ENCODE measurements at regions not wholly inside any gene's neighbourhood (a gene's known extent, or its start where the extent isn't known, plus 50 kb on each side); places are given as distances from the start of the nearest gene placed in this dataset.

DNA sequence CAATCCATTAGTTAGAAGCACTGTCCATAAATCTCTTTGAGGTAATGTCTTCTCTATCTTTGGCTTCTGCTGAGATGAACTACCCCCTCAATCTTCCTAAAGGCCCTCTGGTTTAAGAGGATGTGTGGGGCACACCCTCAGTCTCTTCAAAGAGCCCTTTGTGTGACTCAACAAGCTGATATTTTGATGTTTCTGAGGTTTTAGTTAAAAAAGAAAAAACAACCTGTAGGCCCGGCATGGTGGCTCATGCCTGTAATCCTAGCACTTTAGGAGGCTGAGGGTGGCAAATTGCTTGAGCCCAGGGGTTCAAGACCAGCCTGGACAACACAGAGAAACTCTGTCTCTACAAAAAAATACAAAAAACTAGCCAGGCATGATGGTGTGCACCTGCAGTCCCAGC is 593.5 kb downstream of the TMEM182 start:
- H3K36me3 ChIP-seq (ENCODE audit: control insufficient read depth in 4 of 4, insufficient read depth in 4 of 4, low read length in 3 of 4) = no peaks in the 10 kb centered on the region
- CTCF ChIA-PET = interaction anchor here (0.6 kb wide), 1 partner anchor 233 kb away, joined by 3 read pairs; no protein-coding TSS in a partner anchor
- no CpG with 5 or more reads among the region's 1 CpG for WGBS (ENCODE audit: insufficient coverage)
- H3K9me3 ChIP-seq (ENCODE audit: control extremely low read depth in 1 of 5, control insufficient read depth in 4 of 5, insufficient read depth in 2 of 5, low read depth in 1 of 5, low read length in 4 of 5) = no peaks in the 10 kb centered on the region
- no peak overlapping the region for H3K4me3 ChIP-seq (ENCODE audit: control insufficient read depth in 1 of 7, extremely low read depth in 1 of 7, insufficient read depth in 4 of 7, low read depth in 2 of 7, low read length in 6 of 7)
- H3K27me3 ChIP-seq (replicated peaks in 2 of 5; ENCODE audit: control insufficient read depth in 4 of 5, insufficient read depth in 5 of 5, low read length in 4 of 5) = no peaks in the 10 kb centered on the region
- no peaks in the 10 kb centered on the region for H3K4me1 ChIP-seq (ENCODE audit: control extremely low read depth in 1 of 4, control insufficient read depth in 4 of 4, insufficient read depth in 4 of 4, low read length in 3 of 4)
- no peak overlapping the region for H3K27ac ChIP-seq (ENCODE audit: insufficient read depth in 1 of 2, low read depth in 1 of 2, low read length in 2 of 2, poor library complexity in 1 of 2, severe bottlenecking in 2 of 2)
- DNase-seq = no peak
- POLR2A ChIA-PET = no interaction called here

DNA sequence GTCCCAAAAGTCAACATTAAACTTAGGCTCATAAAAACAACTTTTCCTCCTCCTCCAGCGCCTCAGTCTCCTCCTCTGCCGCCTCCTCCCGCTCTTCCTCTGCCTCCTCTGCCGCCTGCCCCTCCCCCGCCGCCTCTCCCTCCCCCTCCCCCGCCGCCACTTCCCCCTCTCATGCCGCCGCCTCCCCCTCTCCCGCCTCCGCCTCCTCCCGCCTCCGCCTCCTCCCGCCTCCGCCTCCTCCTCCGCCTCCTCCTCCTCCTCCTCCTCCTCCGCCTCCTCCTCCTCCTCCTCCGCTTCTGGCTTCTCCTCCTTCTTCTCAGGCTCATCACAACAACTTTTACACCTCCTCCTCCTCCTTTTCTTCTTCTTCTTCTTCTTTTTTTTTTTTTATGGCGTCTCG is 599.9 kb downstream of the TMEM182 start:
- WGBS (ENCODE audit: insufficient coverage) = no CpG with 5 or more reads among the region's 21 CpGs
- no peak for DNase-seq
- ChIA-PET POLR2A (no interaction called here), CTCF (no interaction called here)
- Histone ChIP-seq H3K4me1 (ENCODE audit: control extremely low read depth in 1 of 4, control insufficient read depth in 4 of 4, insufficient read depth in 4 of 4, low read length in 3 of 4) (no peaks in the 10 kb centered on the region), H3K27me3 (replicated peaks in 2 of 5; ENCODE audit: control insufficient read depth in 4 of 5, insufficient read depth in 5 of 5, low read length in 4 of 5) (no peaks in the 10 kb centered on the region), H3K4me3 (ENCODE audit: control insufficient read depth in 1 of 7, extremely low read depth in 1 of 7, insufficient read depth in 4 of 7, low read depth in 2 of 7, low read length in 6 of 7) (no peak overlapping the region), H3K36me3 (ENCODE audit: control insufficient read depth in 4 of 4, insufficient read depth in 4 of 4, low read length in 3 of 4) (no peaks in the 10 kb centered on the region), H3K9me3 (ENCODE audit: control extremely low read depth in 1 of 5, control insufficient read depth in 4 of 5, insufficient read depth in 2 of 5, low read depth in 1 of 5, low read length in 4 of 5) (no peaks in the 10 kb centered on the region), H3K27ac (ENCODE audit: insufficient read depth in 1 of 2, low read depth in 1 of 2, low read length in 2 of 2, poor library complexity in 1 of 2, severe bottlenecking in 2 of 2) (no peak overlapping the region)

DNA sequence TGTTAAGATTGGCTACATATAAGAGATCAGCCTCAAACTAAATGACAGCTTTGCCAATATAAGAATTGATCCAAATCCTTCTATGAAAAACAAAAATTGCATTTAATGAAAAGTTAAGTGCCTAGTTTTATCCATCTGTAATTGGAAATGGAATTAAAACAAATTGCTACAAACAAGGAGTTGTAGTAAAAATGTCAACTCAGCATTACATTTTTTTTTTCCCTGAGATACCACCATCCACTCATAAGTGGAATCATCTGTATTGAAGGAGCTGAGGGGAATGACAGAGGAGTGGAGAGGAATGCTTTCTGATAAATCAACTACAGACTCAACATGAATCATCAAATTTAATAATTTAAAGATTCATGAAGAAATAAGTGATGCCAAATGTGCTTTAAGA is 601.8 kb downstream of the TMEM182 start:
- H3K4me1 ChIP-seq (ENCODE audit: control extremely low read depth in 1 of 4, control insufficient read depth in 4 of 4, insufficient read depth in 4 of 4, low read length in 3 of 4) = no peaks in the 10 kb centered on the region
- no peak overlapping the region for H3K4me3 ChIP-seq (ENCODE audit: control insufficient read depth in 1 of 7, extremely low read depth in 1 of 7, insufficient read depth in 4 of 7, low read depth in 2 of 7, low read length in 6 of 7)
- H3K27me3 ChIP-seq (replicated peaks in 2 of 5; ENCODE audit: control insufficient read depth in 4 of 5, insufficient read depth in 5 of 5, low read length in 4 of 5) = no peaks in the 10 kb centered on the region
- no peak for DNase-seq
- no peak overlapping the region for H3K27ac ChIP-seq (ENCODE audit: insufficient read depth in 1 of 2, low read depth in 1 of 2, low read length in 2 of 2, poor library complexity in 1 of 2, severe bottlenecking in 2 of 2)
- peaks cover 0 to 1% (median 0%) of the 10 kb centered on the region in 5 experiments for H3K9me3 ChIP-seq (ENCODE audit: control extremely low read depth in 1 of 5, control insufficient read depth in 4 of 5, insufficient read depth in 2 of 5, low read depth in 1 of 5, low read length in 4 of 5)
- ChIA-PET CTCF (no interaction called here), POLR2A (no interaction called here)
- no peaks in the 10 kb centered on the region for H3K36me3 ChIP-seq (ENCODE audit: control insufficient read depth in 4 of 4, insufficient read depth in 4 of 4, low read length in 3 of 4)

DNA sequence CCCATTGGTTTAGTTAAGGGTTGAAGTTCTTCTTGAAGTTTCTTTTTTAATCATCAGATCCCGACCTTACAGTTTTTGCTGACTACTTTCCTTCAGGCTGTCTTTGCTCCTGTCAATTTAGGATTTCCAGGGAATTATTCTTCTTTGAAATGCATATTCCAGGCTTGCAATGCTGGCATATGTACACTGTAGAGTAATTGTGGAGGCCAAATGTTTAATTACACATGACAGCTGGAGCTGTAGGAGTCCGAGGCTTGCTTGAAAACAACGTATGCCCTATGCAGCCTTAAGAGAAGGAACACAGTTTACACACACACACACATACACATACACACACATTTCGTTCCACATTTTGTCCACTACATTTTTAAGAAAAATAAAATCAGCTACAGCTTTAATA is 602.3 kb downstream of the TMEM182 start:
- H3K36me3 ChIP-seq (ENCODE audit: control insufficient read depth in 4 of 4, insufficient read depth in 4 of 4, low read length in 3 of 4) = no peaks in the 10 kb centered on the region
- H3K9me3 ChIP-seq (ENCODE audit: control extremely low read depth in 1 of 5, control insufficient read depth in 4 of 5, insufficient read depth in 2 of 5, low read depth in 1 of 5, low read length in 4 of 5) = peaks cover 0 to 1% (median 0%) of the 10 kb centered on the region in 5 experiments
- H3K27ac ChIP-seq (ENCODE audit: insufficient read depth in 1 of 2, low read depth in 1 of 2, low read length in 2 of 2, poor library complexity in 1 of 2, severe bottlenecking in 2 of 2) = no peak overlapping the region
- no peaks in the 10 kb centered on the region for H3K27me3 ChIP-seq (replicated peaks in 2 of 5; ENCODE audit: control insufficient read depth in 4 of 5, insufficient read depth in 5 of 5, low read length in 4 of 5)
- POLR2A ChIA-PET = no interaction called here
- no peak overlapping the region for H3K4me3 ChIP-seq (ENCODE audit: control insufficient read depth in 1 of 7, extremely low read depth in 1 of 7, insufficient read depth in 4 of 7, low read depth in 2 of 7, low read length in 6 of 7)
- WGBS (ENCODE audit: insufficient coverage) = 82% methylated on average over 4 of the region's 4 CpGs
- DNase-seq = no peak
- H3K4me1 ChIP-seq (ENCODE audit: control extremely low read depth in 1 of 4, control insufficient read depth in 4 of 4, insufficient read depth in 4 of 4, low read length in 3 of 4) = no peaks in the 10 kb centered on the region
- CTCF ChIA-PET = no interaction called here

DNA sequence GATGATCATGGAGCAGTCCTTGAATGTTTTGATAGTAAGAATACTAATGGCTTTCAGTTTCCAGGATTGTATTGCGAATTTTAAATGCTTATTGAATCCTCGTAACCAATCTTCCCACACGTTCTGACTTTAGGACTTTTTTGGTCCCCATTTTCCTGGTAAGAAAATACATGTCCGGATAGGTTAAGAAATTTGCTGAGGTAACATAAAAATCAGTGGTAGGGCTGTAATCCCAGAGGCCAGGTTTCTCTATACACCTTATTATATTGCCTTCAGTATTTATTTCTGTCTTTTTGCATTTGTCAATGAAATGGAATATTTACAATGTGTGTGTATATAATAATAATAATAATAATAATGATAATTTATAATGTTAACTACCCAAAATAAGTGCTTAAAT is 603.2 kb downstream of the TMEM182 start:
- no peak for DNase-seq
- WGBS (ENCODE audit: insufficient coverage) = 100% methylated on average over 1 of the region's 4 CpGs
- POLR2A ChIA-PET = no interaction called here
- H3K36me3 ChIP-seq (ENCODE audit: control insufficient read depth in 4 of 4, insufficient read depth in 4 of 4, low read length in 3 of 4) = no peaks in the 10 kb centered on the region
- no peaks in the 10 kb centered on the region for H3K27me3 ChIP-seq (replicated peaks in 2 of 5; ENCODE audit: control insufficient read depth in 4 of 5, insufficient read depth in 5 of 5, low read length in 4 of 5)
- H3K4me1 ChIP-seq (ENCODE audit: control extremely low read depth in 1 of 4, control insufficient read depth in 4 of 4, insufficient read depth in 4 of 4, low read length in 3 of 4) = no peaks in the 10 kb centered on the region
- H3K9me3 ChIP-seq (ENCODE audit: control extremely low read depth in 1 of 5, control insufficient read depth in 4 of 5, insufficient read depth in 2 of 5, low read depth in 1 of 5, low read length in 4 of 5) = peaks cover 0 to 1% (median 0%) of the 10 kb centered on the region in 5 experiments
- H3K4me3 ChIP-seq (ENCODE audit: control insufficient read depth in 1 of 7, extremely low read depth in 1 of 7, insufficient read depth in 4 of 7, low read depth in 2 of 7, low read length in 6 of 7) = no peak overlapping the region
- CTCF ChIA-PET = no interaction called here
- no peak overlapping the region for H3K27ac ChIP-seq (ENCODE audit: insufficient read depth in 1 of 2, low read depth in 1 of 2, low read length in 2 of 2, poor library complexity in 1 of 2, severe bottlenecking in 2 of 2)

DNA sequence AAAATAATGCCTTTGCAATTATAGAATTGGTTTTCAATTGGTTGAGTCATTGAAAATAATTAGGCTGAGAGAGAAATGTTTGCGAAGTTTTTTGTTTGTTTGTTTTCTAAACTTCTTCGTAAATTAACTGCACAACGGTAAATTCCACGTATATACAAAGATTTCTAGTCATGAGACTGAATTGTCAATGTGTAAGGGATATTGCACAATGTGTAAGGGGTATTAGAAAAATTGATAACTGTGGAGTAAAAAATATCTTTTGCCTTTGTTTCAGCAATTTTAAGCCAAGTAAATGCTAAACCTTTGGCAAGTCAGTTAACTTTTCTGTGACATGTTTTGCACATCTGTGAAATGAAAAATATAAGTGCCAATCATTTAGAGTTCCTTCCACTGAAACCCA is 606.0 kb downstream of the TMEM182 start:
- Histone ChIP-seq H3K36me3 (ENCODE audit: control insufficient read depth in 4 of 4, insufficient read depth in 4 of 4, low read length in 3 of 4) (no peaks in the 10 kb centered on the region), H3K4me1 (ENCODE audit: control extremely low read depth in 1 of 4, control insufficient read depth in 4 of 4, insufficient read depth in 4 of 4, low read length in 3 of 4) (no peaks in the 10 kb centered on the region), H3K9me3 (ENCODE audit: control extremely low read depth in 1 of 5, control insufficient read depth in 4 of 5, insufficient read depth in 2 of 5, low read depth in 1 of 5, low read length in 4 of 5) (peaks cover 0 to 1% (median 0%) of the 10 kb centered on the region in 5 experiments), H3K4me3 (ENCODE audit: control insufficient read depth in 1 of 7, extremely low read depth in 1 of 7, insufficient read depth in 4 of 7, low read depth in 2 of 7, low read length in 6 of 7) (no peak overlapping the region), H3K27ac (ENCODE audit: insufficient read depth in 1 of 2, low read depth in 1 of 2, low read length in 2 of 2, poor library complexity in 1 of 2, severe bottlenecking in 2 of 2) (no peak overlapping the region), H3K27me3 (replicated peaks in 2 of 5; ENCODE audit: control insufficient read depth in 4 of 5, insufficient read depth in 5 of 5, low read length in 4 of 5) (no peaks in the 10 kb centered on the region)
- ChIA-PET CTCF (no interaction called here), POLR2A (no interaction called here)
- 93% methylated on average over 4 of the region's 4 CpGs for WGBS (ENCODE audit: insufficient coverage)
- no peak for DNase-seq

DNA sequence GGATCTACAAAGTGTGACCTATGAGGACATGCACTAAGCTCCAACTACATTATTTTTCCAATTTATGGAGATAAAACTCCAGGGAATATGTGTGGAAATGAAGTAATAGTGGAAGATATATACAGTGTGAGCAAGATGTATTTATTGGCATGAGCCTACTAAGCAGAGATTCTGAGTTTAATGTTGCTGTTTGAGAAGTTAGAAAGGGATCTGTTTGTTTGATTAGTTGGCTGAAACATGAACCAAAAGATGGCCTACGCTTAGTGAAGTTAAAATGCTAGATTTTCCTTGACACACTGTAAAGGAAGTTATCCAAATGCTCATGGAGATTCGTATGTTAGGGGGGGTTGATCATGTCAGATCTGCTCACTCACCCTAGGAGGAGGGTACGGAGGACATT is 621.7 kb downstream of the TMEM182 start:
- no peak for DNase-seq

More for the DNA sequence above, 621.7 kb downstream of the TMEM182 start:
- H3K9me3 ChIP-seq (ENCODE audit: control extremely low read depth in 1 of 5, control insufficient read depth in 4 of 5, insufficient read depth in 2 of 5, low read depth in 1 of 5, low read length in 4 of 5) = peaks cover 0 to 5% (median 0%) of the 10 kb centered on the region in 5 experiments
- H3K27ac ChIP-seq (ENCODE audit: insufficient read depth in 1 of 2, low read depth in 1 of 2, low read length in 2 of 2, poor library complexity in 1 of 2, severe bottlenecking in 2 of 2) = no peak overlapping the region
- 92% methylated on average over 2 of the region's 3 CpGs for WGBS (ENCODE audit: insufficient coverage)
- no peak overlapping the region for H3K4me3 ChIP-seq (ENCODE audit: control insufficient read depth in 1 of 7, extremely low read depth in 1 of 7, insufficient read depth in 4 of 7, low read depth in 2 of 7, low read length in 6 of 7)
- CTCF ChIA-PET = no interaction called here
- POLR2A ChIA-PET = no interaction called here
- H3K4me1 ChIP-seq (ENCODE audit: control extremely low read depth in 1 of 4, control insufficient read depth in 4 of 4, insufficient read depth in 4 of 4, low read length in 3 of 4) = no peaks in the 10 kb centered on the region
- H3K27me3 ChIP-seq (replicated peaks in 2 of 5; ENCODE audit: control insufficient read depth in 4 of 5, insufficient read depth in 5 of 5, low read length in 4 of 5) = no peaks in the 10 kb centered on the region
- no peaks in the 10 kb centered on the region for H3K36me3 ChIP-seq (ENCODE audit: control insufficient read depth in 4 of 4, insufficient read depth in 4 of 4, low read length in 3 of 4)

Measured in common myeloid progenitor, CD34-positive (primary cell).